ENCODE measurements at regions not wholly inside any gene's neighbourhood (a gene's known extent, or its start where the extent isn't known, plus 50 kb on each side); places are given as distances from the start of the nearest gene placed in this dataset.

DNA sequence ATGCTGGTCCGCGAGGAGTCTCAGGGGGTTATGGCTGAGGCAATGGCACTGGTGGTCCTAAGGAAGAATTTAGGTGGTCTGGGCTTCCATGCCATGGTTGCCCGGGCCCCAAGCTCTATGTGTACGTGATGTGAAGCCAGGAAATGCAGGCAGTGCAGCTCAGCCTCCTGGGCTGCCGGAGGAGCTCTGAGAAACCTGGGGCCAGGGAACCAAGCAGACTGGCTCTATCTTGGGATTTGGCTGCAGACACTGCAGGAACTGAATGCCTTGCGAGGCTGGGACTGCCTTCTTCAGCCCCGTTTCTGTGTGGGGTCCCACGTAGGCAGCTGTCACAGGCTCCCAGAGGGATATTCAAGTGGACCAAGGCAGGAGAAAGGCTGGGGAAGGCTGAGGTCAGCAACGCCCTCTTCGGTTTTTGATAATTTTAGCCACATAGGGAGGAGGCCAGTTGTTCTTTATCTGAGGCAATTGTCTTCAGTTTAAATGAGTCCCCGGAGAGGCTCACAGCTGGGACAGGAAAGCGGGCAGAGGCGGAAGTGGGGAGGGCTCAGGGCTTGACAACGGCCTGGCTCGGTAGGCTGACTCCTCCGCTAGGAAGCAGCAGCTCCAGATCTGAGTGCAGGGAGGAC, 77.7 kb downstream of the RHOB start:
- no peak for TF ChIP-seq POLR2A (IDR thresholded peaks at IDR 0.05)
- TF ChIP-seq, protein P1, sequence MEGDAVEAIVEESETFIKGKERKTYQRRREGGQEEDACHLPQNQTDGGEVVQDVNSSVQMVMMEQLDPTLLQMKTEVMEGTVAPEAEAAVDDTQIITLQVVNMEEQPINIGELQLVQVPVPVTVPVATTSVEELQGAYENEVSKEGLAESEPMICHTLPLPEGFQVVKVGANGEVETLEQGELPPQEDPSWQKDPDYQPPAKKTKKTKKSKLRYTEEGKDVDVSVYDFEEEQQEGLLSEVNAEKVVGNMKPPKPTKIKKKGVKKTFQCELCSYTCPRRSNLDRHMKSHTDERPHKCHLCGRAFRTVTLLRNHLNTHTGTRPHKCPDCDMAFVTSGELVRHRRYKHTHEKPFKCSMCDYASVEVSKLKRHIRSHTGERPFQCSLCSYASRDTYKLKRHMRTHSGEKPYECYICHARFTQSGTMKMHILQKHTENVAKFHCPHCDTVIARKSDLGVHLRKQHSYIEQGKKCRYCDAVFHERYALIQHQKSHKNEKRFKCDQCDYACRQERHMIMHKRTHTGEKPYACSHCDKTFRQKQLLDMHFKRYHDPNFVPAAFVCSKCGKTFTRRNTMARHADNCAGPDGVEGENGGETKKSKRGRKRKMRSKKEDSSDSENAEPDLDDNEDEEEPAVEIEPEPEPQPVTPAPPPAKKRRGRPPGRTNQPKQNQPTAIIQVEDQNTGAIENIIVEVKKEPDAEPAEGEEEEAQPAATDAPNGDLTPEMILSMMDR (IDR thresholded peaks at IDR 0.05): no peak
- peak; percentile 49 to 93 for DNase-seq (ENCODE audit: low spot score in 2 of 2)
- intact Hi-C loops (cut with DNase I; ENCODE audit: low total_unique reads): no loop called here
- no peak overlapping the region for H3K4me3 ChIP-seq (ENCODE audit: low read depth, poor library complexity, severe bottlenecking)
- WGBS, 2 donors: 57 to 62% methylated on average over 15 to 16 of the region's 16 CpGs

- DNase-seq (ENCODE audit: low spot score in 2 of 2): peak in 1 of 2 donors; percentile 80
- 68 to 72% methylated on average over 16 to 17 of the region's 17 CpGs for WGBS, 2 donors
- no peak overlapping the region for H3K4me3 ChIP-seq (ENCODE audit: low read depth, poor library complexity, severe bottlenecking)
- intact Hi-C loops (cut with DNase I; ENCODE audit: low total_unique reads): no loop called here
- TF ChIP-seq POLR2A (IDR thresholded peaks at IDR 0.05): no peak
- TF ChIP-seq, protein P1 (IDR thresholded peaks at IDR 0.05): no peak
Measured at GRCh38 chr2:20525041-20526035, 78.5 kb downstream of the RHOB start.

DNA sequence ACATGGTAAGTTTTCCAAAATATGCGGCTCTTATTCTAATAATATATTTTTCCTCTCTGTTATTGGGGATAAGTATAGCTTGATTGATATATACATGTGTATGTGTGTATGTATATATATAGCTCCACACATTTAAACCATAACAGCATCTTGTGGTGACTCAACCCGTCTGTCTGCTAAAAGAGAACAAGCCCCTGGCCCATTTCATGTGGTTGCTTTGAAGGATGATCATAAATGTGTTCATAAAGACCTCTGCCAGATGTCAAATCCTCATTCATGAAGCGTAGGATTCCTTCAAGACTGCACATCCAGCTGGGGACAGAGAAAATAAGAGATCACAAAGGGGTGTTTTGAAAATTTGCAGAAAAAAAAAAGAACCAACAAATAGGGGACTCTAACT, 79.3 kb downstream of the RHOB start:
- TF ChIP-seq, protein P1 (IDR thresholded peaks at IDR 0.05): no peak
- TF ChIP-seq POLR2A (IDR thresholded peaks at IDR 0.05): no peak
- WGBS, 2 donors: 90 to 92% methylated on average over 3 of the region's 3 CpGs
- no peak for DNase-seq (ENCODE audit: low spot score in 2 of 2)
- no peak overlapping the region for H3K4me3 ChIP-seq (ENCODE audit: low read depth, poor library complexity, severe bottlenecking)
- intact Hi-C loops (cut with DNase I; ENCODE audit: low total_unique reads): no loop called here

GRCh38 chr2:20526708-20527107, 79.8 kb downstream of the RHOB start:
- intact Hi-C loops (cut with DNase I; ENCODE audit: low total_unique reads): no loop called here
- DNase-seq (ENCODE audit: low spot score in 2 of 2): no peak
- no peak overlapping the region for H3K4me3 ChIP-seq (ENCODE audit: low read depth, poor library complexity, severe bottlenecking)
- 51 to 56% methylated on average over 4 to 5 of the region's 5 CpGs for WGBS, 2 donors
- TF ChIP-seq, protein P1 (IDR thresholded peaks at IDR 0.05): no peak
- TF ChIP-seq POLR2A (IDR thresholded peaks at IDR 0.05): no peak

GRCh38 chr2:20528713-20529112, 81.8 kb downstream of the RHOB start:
- DNase-seq (ENCODE audit: low spot score in 2 of 2): no peak
- TF ChIP-seq, protein P1 (IDR thresholded peaks at IDR 0.05): no peak
- no peak for TF ChIP-seq POLR2A (IDR thresholded peaks at IDR 0.05)
- intact Hi-C loops (cut with DNase I; ENCODE audit: low total_unique reads): no loop called here
- WGBS, 2 donors: 89 to 95% methylated on average over 2 of the region's 2 CpGs
- no peak overlapping the region for H3K4me3 ChIP-seq (ENCODE audit: low read depth, poor library complexity, severe bottlenecking)
